Gastroesophageal sphincter (tissue), 4 donors: ENCODE measurements at regions not wholly inside any gene's neighbourhood (a gene's known extent, or its start where the extent isn't known, plus 50 kb on each side); places are given as distances from the start of the nearest gene placed in this dataset.

Experiments
- ATAC-seq: fragments of 150-250 bp; one replicate; pipeline ENCODE4 v1.9.1; 2016; ENCODE audit warnings: mild to moderate bottlenecking, moderate library complexity
- H3K27ac ChIP-seq, 4 donors: fragments of 200-600 bp; sonication (generic) in 3 of 4; 1 replicate in 3 of 4; 2 replicates in 1 of 4; pipeline ENCODE4 v1.5.1; 2016 to 2019
- H3K27me3 ChIP-seq: fragments of 200-600 bp; sonication (generic); one replicate; pipeline ENCODE4 v1.5.1; 2019
- H3K36me3 ChIP-seq, 2 donors: fragments of 200-600 bp; sonication (generic); one replicate each; pipeline ENCODE4 v1.5.1; 2019; ENCODE audit warnings: control low read depth in 1 of 2
- H3K4me1 ChIP-seq, 3 donors: fragments of 200-600 bp; sonication (generic); 1 replicate in 2 of 3; 2 replicates in 1 of 3; pipeline ENCODE4 v1.5.1; 2016 to 2019; ENCODE audit warnings: control low read depth in 2 of 3
- H3K4me3 ChIP-seq, 2 donors: fragments of 200-600 bp; sonication (generic); one replicate each; pipeline ENCODE4 v1.5.1; 2019; ENCODE audit warnings: mild to moderate bottlenecking in 1 of 2, moderate library complexity in 1 of 2
- H3K9me3 ChIP-seq, 3 donors: fragments of 200-600 bp; sonication (generic); one replicate each; pipeline ENCODE4 v1.5.1; 2017 to 2019; ENCODE audit warnings: control low read depth in 2 of 3
- EP300 ChIP-seq: sonication (generic); formaldehyde crosslinking; IDR thresholded peaks from one replicate; pipeline ENCODE4 v1.6.1; 2017; ENCODE audit warnings: antibody characterized with exemption, mild to moderate bottlenecking
- POLR2A ChIP-seq, 2 donors: fragments of 450-650 bp; IDR thresholded peaks; one replicate each; pipeline ENCODE4 v1.6.1; 2017; ENCODE audit warnings: antibody characterized with exemption in 2 of 2, mild to moderate bottlenecking in 2 of 2, moderate library complexity in 1 of 2
- POLR2AphosphoS5 ChIP-seq: sonication (generic); formaldehyde crosslinking; IDR thresholded peaks from one replicate; pipeline ENCODE4 v1.6.1; 2017; ENCODE audit warnings: antibody characterized with exemption
- WGBS, 2 donors: methylation state at CpG; one replicate each; pipeline ENCODE4 v1.1.5; 2018; ENCODE audit warnings: low coverage in 1 of 2; 5-methylcytosine and 5-hydroxymethylcytosine counted together
- TF ChIP-seq, protein P1 (sequence below), 4 experiments: fragments of 200-600 bp in 2 of 4; fragments of 450-650 bp in 2 of 4; sonication (generic) in 1 of 4; IDR thresholded peaks; one replicate each; pipeline ENCODE4 v1.5.1; 2017 to 2019; ENCODE audit warnings: antibody characterized with exemption in 4 of 4, mild to moderate bottlenecking in 2 of 4, moderate library complexity in 2 of 4

DNA sequence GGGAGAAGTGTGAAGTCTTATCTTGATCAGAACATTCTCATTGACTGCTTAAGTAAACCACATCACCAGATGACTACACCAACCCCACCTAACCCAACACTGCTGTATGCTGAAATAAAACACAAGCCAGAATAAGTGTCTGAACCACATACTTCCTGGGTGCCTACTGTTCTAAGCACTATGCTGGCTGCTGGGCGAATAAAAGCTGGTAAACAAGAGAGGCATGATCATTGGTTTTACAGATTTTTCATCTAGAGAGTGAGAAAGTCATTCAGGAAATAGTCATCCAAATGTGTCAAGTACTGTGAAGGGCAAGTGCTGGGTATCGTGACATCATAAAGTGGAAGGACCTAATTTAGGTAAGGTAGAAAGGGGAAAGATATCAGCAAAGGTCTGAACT, 199.0 kb upstream of the SOX9 start:
- WGBS, 2 donors = 88 to 92% methylated on average over 2 of the region's 2 CpGs
- ATAC-seq = no peak
- no peaks in the 10 kb centered on the region for H3K36me3 ChIP-seq
- peaks cover 16% of the 10 kb centered on the region for H3K27me3 ChIP-seq
- H3K4me1 ChIP-seq = no peaks in the 10 kb centered on the region
- no peaks in the 10 kb centered on the region for H3K9me3 ChIP-seq
- H3K27ac ChIP-seq = no peak overlapping the region
- TF ChIP-seq, protein P1, sequence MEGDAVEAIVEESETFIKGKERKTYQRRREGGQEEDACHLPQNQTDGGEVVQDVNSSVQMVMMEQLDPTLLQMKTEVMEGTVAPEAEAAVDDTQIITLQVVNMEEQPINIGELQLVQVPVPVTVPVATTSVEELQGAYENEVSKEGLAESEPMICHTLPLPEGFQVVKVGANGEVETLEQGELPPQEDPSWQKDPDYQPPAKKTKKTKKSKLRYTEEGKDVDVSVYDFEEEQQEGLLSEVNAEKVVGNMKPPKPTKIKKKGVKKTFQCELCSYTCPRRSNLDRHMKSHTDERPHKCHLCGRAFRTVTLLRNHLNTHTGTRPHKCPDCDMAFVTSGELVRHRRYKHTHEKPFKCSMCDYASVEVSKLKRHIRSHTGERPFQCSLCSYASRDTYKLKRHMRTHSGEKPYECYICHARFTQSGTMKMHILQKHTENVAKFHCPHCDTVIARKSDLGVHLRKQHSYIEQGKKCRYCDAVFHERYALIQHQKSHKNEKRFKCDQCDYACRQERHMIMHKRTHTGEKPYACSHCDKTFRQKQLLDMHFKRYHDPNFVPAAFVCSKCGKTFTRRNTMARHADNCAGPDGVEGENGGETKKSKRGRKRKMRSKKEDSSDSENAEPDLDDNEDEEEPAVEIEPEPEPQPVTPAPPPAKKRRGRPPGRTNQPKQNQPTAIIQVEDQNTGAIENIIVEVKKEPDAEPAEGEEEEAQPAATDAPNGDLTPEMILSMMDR (IDR thresholded peaks at IDR 0.05) = no peak
- TF ChIP-seq POLR2AphosphoS5 (no peak), POLR2A (IDR thresholded peaks at IDR 0.05) (no peak), EP300 (no peak)
- H3K4me3 ChIP-seq = no peak overlapping the region

DNA sequence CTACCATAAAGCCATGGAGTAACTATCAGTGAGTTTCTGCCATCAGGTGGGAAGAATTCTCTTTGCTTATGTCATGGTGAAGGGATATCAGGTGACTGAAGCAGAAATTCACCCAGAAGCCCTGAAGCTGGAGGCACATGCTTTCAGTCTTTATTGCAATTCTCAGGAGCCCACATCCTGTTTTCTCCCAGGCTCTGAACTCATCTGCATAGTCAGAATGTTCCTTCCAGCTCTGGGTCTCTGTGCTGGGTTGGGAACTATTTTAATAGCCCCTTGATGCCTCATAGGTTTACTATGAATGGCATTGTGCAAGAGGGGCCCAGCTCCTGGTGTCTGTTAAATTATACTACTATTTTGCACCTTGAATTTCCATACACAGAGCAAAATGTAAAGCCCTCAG, 198.4 kb upstream of the SOX9 start:
- Histone ChIP-seq H3K9me3 (no peaks in the 10 kb centered on the region), H3K4me1 (no peaks in the 10 kb centered on the region), H3K4me3 (no peak overlapping the region), H3K27ac (no peak overlapping the region), H3K27me3 (peaks cover 16% of the 10 kb centered on the region), H3K36me3 (no peaks in the 10 kb centered on the region)
- no peak for ATAC-seq
- TF ChIP-seq, protein P1 (IDR thresholded peaks at IDR 0.05) = no peak
- no peak for TF ChIP-seq EP300
- no peak for TF ChIP-seq POLR2AphosphoS5
- no peak for TF ChIP-seq POLR2A (IDR thresholded peaks at IDR 0.05)

DNA sequence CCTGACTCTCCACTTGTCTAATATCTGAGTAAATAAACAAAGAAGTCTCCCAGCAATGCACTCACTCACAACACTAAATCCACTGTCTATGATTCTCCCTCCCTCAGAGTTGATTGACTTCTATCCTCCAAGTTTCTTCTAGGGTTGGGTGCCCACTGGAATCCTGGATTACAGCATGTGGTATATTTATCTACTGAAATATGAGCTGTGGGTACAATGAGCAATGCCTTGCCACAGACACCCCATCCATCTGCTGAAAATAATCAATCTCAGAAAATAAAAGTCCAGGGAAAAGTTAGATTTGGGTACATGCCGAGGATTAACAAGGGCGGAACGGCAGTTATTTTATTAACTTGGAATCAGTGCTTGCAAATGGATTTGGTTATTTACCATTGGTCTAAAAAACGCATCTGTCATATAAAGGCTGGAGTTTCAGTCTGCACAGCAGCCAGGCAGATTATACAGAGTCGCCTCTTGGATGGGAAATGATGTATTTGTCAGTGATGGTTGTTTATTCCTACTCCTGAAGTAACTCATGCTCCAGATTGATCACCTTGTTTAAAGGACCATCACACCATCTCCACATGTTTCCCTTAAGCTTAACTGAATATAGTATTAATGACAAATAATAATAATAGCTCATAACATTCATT, 193.9 kb upstream of the SOX9 start:
- 40 to 69% methylated on average over 5 of the region's 5 CpGs for WGBS, 2 donors

DNA sequence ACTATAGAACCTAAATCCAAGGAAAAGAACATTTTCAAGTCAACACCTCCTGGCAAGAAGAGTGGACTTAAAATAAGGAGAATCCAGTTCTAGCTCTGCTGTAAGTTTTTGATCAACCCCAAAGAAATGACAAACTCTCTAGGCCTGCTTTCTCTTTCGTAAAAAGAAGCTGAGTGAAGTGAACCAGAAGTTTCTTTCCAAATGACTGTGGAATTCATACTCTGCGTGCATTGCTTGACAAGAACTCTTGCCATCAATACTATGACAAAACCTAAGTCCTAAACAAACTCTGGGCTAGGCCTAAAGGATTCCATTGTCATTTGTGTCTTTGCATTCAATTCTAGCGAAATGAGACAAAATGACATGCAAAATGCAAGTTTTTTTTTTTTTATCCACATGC, 187.5 kb upstream of the SOX9 start:
- H3K4me1 ChIP-seq = no peaks in the 10 kb centered on the region

More for the DNA sequence above, 193.9 kb upstream of the SOX9 start:
- Histone ChIP-seq H3K27me3 (peaks cover 16% of the 10 kb centered on the region), H3K9me3 (no peaks in the 10 kb centered on the region), H3K4me1 (no peaks in the 10 kb centered on the region), H3K4me3 (no peak overlapping the region), H3K27ac (no peak overlapping the region), H3K36me3 (no peaks in the 10 kb centered on the region)
- no peak for ATAC-seq
- TF ChIP-seq EP300 (no peak), POLR2AphosphoS5 (no peak), POLR2A (IDR thresholded peaks at IDR 0.05) (no peak)
- TF ChIP-seq, protein P1 (IDR thresholded peaks at IDR 0.05) = no peak

DNA sequence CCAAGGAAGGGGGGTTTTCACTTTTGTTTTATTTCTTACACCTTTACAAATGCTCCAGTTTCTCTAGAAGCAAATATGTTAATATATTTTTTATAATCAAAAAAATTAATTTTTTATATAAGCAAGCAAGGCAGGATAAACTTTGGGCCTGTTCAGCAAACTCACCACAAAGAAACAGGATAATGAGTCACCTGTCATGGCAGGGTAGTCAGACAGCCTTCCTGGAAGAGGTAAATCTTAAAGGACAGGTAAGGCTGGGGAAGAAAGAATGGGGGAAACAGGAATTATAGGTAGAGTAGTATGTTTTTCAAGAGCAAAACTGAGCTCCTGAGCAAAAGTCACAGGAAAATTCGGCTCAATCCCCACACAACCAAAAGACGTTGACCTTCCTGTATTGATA, 186.3 kb upstream of the SOX9 start:
- no peak for ATAC-seq
- WGBS, 2 donors = 91 to 93% methylated on average over 2 of the region's 2 CpGs
- no peak for TF ChIP-seq POLR2AphosphoS5
- TF ChIP-seq EP300 = no peak
- TF ChIP-seq, protein P1 (IDR thresholded peaks at IDR 0.05) = no peak
- no peak for TF ChIP-seq POLR2A (IDR thresholded peaks at IDR 0.05)

More for the DNA sequence above, 187.5 kb upstream of the SOX9 start:
- ATAC-seq = no peak
- 77 to 78% methylated on average over 2 to 3 of the region's 3 CpGs for WGBS, 2 donors
- TF ChIP-seq, protein P1 (IDR thresholded peaks at IDR 0.05) = no peak
- TF ChIP-seq POLR2A (IDR thresholded peaks at IDR 0.05) (no peak), POLR2AphosphoS5 (no peak), EP300 (no peak)
- H3K27ac ChIP-seq = no peak overlapping the region
- no peaks in the 10 kb centered on the region for H3K27me3 ChIP-seq
- H3K9me3 ChIP-seq = no peaks in the 10 kb centered on the region
- H3K36me3 ChIP-seq = no peaks in the 10 kb centered on the region
- H3K4me3 ChIP-seq = no peak overlapping the region

More for the DNA sequence above, 186.3 kb upstream of the SOX9 start:
- Histone ChIP-seq H3K27ac (no peak overlapping the region), H3K36me3 (no peaks in the 10 kb centered on the region), H3K4me3 (no peak overlapping the region), H3K9me3 (no peaks in the 10 kb centered on the region), H3K27me3 (no peaks in the 10 kb centered on the region), H3K4me1 (no peaks in the 10 kb centered on the region)
